H9 (cell line): ENCODE measurements at regions not wholly inside any gene's neighbourhood (a gene's known extent, or its start where the extent isn't known, plus 50 kb on each side); places are given as distances from the start of the nearest gene placed in this dataset.

Experiments used
- DNase-seq: peaks from one replicate; pipeline ENCODE4 v3.0.0-alpha.2; 2017
- H2AFZ ChIP-seq: one replicate; pipeline ENCODE4 v1.6.1; 2013; ENCODE audit warnings: mild to moderate bottlenecking, low read length, control low read depth, moderate library complexity
- H2AK5ac ChIP-seq: 2 replicates; pipeline ENCODE4 v1.6.1; 2013; ENCODE audit warnings: low read length, control low read depth, mixed read lengths; ENCODE audit not compliant: insufficient read length
- H2BK120ac ChIP-seq: one replicate; pipeline ENCODE4 v1.6.1; 2013; ENCODE audit warnings: low read depth, mild to moderate bottlenecking, low read length, control low read depth, inconsistent platforms; ENCODE audit not compliant: poor library complexity, severe bottlenecking
- H2BK12ac ChIP-seq: 2 replicates; pipeline ENCODE4 v1.6.1; 2013; ENCODE audit warnings: low read length, control low read depth, mixed read lengths, low read depth; ENCODE audit not compliant: insufficient read length
- H2BK15ac ChIP-seq: 2 replicates; pipeline ENCODE4 v1.6.1; 2013; ENCODE audit warnings: low read depth, low read length, control low read depth
- H2BK20ac ChIP-seq: one replicate; pipeline ENCODE4 v1.6.1; 2013; ENCODE audit warnings: low read depth, mild to moderate bottlenecking, low read length, control low read depth, inconsistent platforms; ENCODE audit not compliant: poor library complexity, severe bottlenecking
- H2BK5ac ChIP-seq: 2 replicates; pipeline ENCODE4 v1.6.1; 2013; ENCODE audit warnings: low read length, control low read depth, mixed read lengths; ENCODE audit not compliant: insufficient read length
- H3K14ac ChIP-seq: 2 replicates; pipeline ENCODE4 v1.6.1; 2013; ENCODE audit warnings: low read length, control low read depth; ENCODE audit not compliant: insufficient read depth
- H3K18ac ChIP-seq: 2 replicates; pipeline ENCODE4 v1.6.1; 2013; ENCODE audit warnings: low read depth, mild to moderate bottlenecking, mixed read lengths, low read length, control low read depth; ENCODE audit not compliant: insufficient read length
- H3K23ac ChIP-seq: 2 replicates; pipeline ENCODE4 v1.6.1; 2013; ENCODE audit warnings: low read length, control low read depth, mixed read lengths, low read depth; ENCODE audit not compliant: insufficient read length
- H3K23me2 ChIP-seq: 2 replicates; pipeline ENCODE4 v1.6.1; 2013; ENCODE audit warnings: low read depth, mild to moderate bottlenecking, mixed read lengths, low read length, control low read depth; ENCODE audit not compliant: insufficient read length, poor library complexity, severe bottlenecking
- H3K27ac ChIP-seq: 2 replicates; pipeline ENCODE4 v1.5.1; 2013; ENCODE audit warnings: low read length, control low read depth, mixed read lengths, low read depth; ENCODE audit not compliant: insufficient read length
- H3K27me3 ChIP-seq: 2 replicates; pipeline ENCODE4 v1.6.1; 2013; ENCODE audit warnings: low read length, control low read depth, inconsistent platforms; ENCODE audit not compliant: insufficient read depth
- H3K4ac ChIP-seq: 2 replicates; pipeline ENCODE4 v1.6.1; 2013; ENCODE audit warnings: low read depth, mild to moderate bottlenecking, control low read depth, inconsistent platforms, low read length, moderate library complexity
- H3K4me1 ChIP-seq: 2 replicates; pipeline ENCODE4 v1.6.1; 2013; ENCODE audit warnings: low read length, control low read depth, inconsistent platforms; ENCODE audit not compliant: insufficient read depth
- H3K4me2 ChIP-seq: 2 replicates; pipeline ENCODE4 v1.6.1; 2013; ENCODE audit warnings: low read length, control low read depth, mixed read lengths; ENCODE audit not compliant: insufficient read length, insufficient read depth
- H3K56ac ChIP-seq: 2 replicates; pipeline ENCODE4 v1.6.1; 2013; ENCODE audit warnings: low read depth, mild to moderate bottlenecking, mixed read lengths, low read length, control low read depth; ENCODE audit not compliant: insufficient read length
- H3K79me1 ChIP-seq: 2 replicates; pipeline ENCODE4 v1.6.1; 2013; ENCODE audit warnings: low read depth, mild to moderate bottlenecking, moderate library complexity, low read length, control low read depth, inconsistent platforms; ENCODE audit not compliant: insufficient read depth, poor library complexity, severe bottlenecking
- H3K79me2 ChIP-seq: 2 replicates; pipeline ENCODE4 v1.6.1; 2013; ENCODE audit warnings: low read length, control low read depth, inconsistent platforms; ENCODE audit not compliant: insufficient read depth
- H3K9ac ChIP-seq: 2 replicates; pipeline ENCODE4 v1.6.1; 2013; ENCODE audit warnings: low read length, control low read depth, mixed read lengths; ENCODE audit not compliant: insufficient read length; ENCODE audit errors: extremely low read depth
- H3K9me3 ChIP-seq: one replicate; pipeline ENCODE4 v1.6.1; 2013; ENCODE audit warnings: low read depth, low read length, inconsistent platforms; ENCODE audit not compliant: control insufficient read depth
- H3T11ph ChIP-seq: one replicate; pipeline ENCODE4 v1.6.1; 2013; ENCODE audit warnings: mild to moderate bottlenecking, low read length, control low read depth, inconsistent platforms
- H4K20me1 ChIP-seq: one replicate; pipeline ENCODE4 v1.6.1; 2013; ENCODE audit not compliant: control insufficient read depth, insufficient read length, insufficient read depth
- H4K5ac ChIP-seq: 2 replicates; pipeline ENCODE4 v1.6.1; 2013; ENCODE audit warnings: low read depth, mild to moderate bottlenecking, mixed read lengths, low read length, control low read depth; ENCODE audit not compliant: insufficient read length
- H4K8ac ChIP-seq: replicated peaks from 2 replicates; pipeline ENCODE4 v1.6.1; 2013; ENCODE audit warnings: low read length, control low read depth, mixed read lengths, low read depth; ENCODE audit not compliant: insufficient read length
- H4K91ac ChIP-seq: 2 replicates; pipeline ENCODE4 v1.6.1; 2013; ENCODE audit warnings: low read depth, mild to moderate bottlenecking, moderate library complexity, mixed read lengths, low read length, control low read depth; ENCODE audit not compliant: insufficient read length
- H3K27ac Mint-ChIP-seq, 3 experiments: 2 replicates in 2 of 3; 3 replicates in 1 of 3; pipeline ENCODE4 v1.8.0; 2020 to 2021; ENCODE audit warnings: mixed read lengths in 3 of 3, mild to moderate bottlenecking in 1 of 3, moderate library complexity in 1 of 3
- H3K27me3 Mint-ChIP-seq: 2 replicates; pipeline ENCODE4 v1.8.0; 2021; ENCODE audit warnings: low read depth, mild to moderate bottlenecking, moderate library complexity, mixed read lengths
- H3K36me3 Mint-ChIP-seq, 3 experiments: 2 replicates in 2 of 3; 3 replicates in 1 of 3; pipeline ENCODE4 v1.8.0; 2020 to 2021; ENCODE audit warnings: low read depth in 3 of 3, mixed read lengths in 3 of 3; ENCODE audit not compliant: insufficient read depth in 1 of 3
- H3K4me1 Mint-ChIP-seq, 2 experiments: 2 replicates each; pipeline ENCODE4 v1.8.0; 2020; ENCODE audit warnings: mixed read lengths in 2 of 2
- H3K4me3 Mint-ChIP-seq, 2 experiments: 2 replicates in 1 of 2; 3 replicates in 1 of 2; pipeline ENCODE4 v1.8.0; 2020 to 2021; ENCODE audit warnings: mild to moderate bottlenecking in 2 of 2, mixed read lengths in 2 of 2, moderate library complexity in 1 of 2
- H3K9me3 Mint-ChIP-seq, 2 experiments: 2 replicates in 1 of 2; 3 replicates in 1 of 2; pipeline ENCODE4 v1.8.0; 2020; ENCODE audit warnings: mild to moderate bottlenecking in 2 of 2, mixed read lengths in 2 of 2, moderate library complexity in 1 of 2
- WGBS: extraction: QIAGEN DNeasy Blood & Tissue Kit; methylation state at CpG from one replicate; pipeline ENCODE4 v1.1.7; 2013; ENCODE audit warnings: missing lambda C conversion rate, low lambda C conversion rate, mixed read lengths; ENCODE audit not compliant: insufficient read length; ENCODE audit errors: extremely low coverage; 5-methylcytosine and 5-hydroxymethylcytosine counted together
- TF ChIP-seq, protein P1 (sequence below): fragments of 200-600 bp; sonication (generic); conservative IDR thresholded peaks from 3 replicates; pipeline ENCODE4 v1.8.0; 2021; ENCODE audit warnings: antibody characterized with exemption, mild to moderate bottlenecking

DNA sequence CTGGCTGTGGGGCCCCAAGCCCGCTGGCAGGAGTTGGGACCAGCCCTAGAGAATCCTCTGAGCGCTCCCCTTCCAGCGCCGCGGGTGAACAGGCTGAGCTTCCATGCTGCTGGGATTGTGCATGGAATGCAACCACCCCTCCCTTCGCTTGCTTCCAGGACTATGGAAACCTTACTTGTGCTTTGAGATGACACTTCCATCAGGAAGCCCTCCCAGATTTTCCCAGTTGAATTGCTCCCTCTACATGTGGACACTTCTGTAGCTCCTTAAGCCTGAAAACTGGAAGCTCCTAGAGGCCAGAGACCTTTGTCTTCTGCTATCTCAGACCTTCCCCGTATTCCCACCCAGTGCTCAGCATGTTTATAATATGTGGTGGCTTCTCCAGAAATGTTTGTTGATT, 213.2 kb upstream of the RPL38 start:
- Histone ChIP-seq H2BK12ac (no peak overlapping the region), H3K4me2 (no peak overlapping the region), H3K23ac (no peak overlapping the region), H2AK5ac (no peak overlapping the region), H3K4ac (no peak overlapping the region), H3K79me2 (no peaks in the 10 kb centered on the region), H3T11ph (no peak overlapping the region), H4K91ac (no peak overlapping the region), H2BK20ac (no peak overlapping the region), H3K27me3 (no peaks in the 10 kb centered on the region), H4K20me1 (no peaks in the 10 kb centered on the region), H3K18ac (no peak overlapping the region), H2BK120ac (no peak overlapping the region), H3K79me1 (no peaks in the 10 kb centered on the region), H2BK15ac (no peak overlapping the region), H4K5ac (no peak overlapping the region), H2AFZ (no peak overlapping the region), H3K9me3 (no peaks in the 10 kb centered on the region), H3K14ac (no peak overlapping the region), H2BK5ac (no peak overlapping the region), H3K4me1 (no peaks in the 10 kb centered on the region), H3K23me2 (no peaks in the 10 kb centered on the region), H3K9ac (no peak overlapping the region), H3K56ac (no peak overlapping the region), H3K27ac (no peak overlapping the region), H4K8ac (no peak overlapping the region)
- no peak for DNase-seq
- WGBS = no CpG with 5 or more reads among the region's 7 CpGs
- H3K27me3 Mint-ChIP-seq = no peaks in the 10 kb centered on the region; the same call in none of the 2 replicates
- no peak overlapping the region; a peak in 1 of 7 replicates for H3K27ac Mint-ChIP-seq
- TF ChIP-seq, protein P1, sequence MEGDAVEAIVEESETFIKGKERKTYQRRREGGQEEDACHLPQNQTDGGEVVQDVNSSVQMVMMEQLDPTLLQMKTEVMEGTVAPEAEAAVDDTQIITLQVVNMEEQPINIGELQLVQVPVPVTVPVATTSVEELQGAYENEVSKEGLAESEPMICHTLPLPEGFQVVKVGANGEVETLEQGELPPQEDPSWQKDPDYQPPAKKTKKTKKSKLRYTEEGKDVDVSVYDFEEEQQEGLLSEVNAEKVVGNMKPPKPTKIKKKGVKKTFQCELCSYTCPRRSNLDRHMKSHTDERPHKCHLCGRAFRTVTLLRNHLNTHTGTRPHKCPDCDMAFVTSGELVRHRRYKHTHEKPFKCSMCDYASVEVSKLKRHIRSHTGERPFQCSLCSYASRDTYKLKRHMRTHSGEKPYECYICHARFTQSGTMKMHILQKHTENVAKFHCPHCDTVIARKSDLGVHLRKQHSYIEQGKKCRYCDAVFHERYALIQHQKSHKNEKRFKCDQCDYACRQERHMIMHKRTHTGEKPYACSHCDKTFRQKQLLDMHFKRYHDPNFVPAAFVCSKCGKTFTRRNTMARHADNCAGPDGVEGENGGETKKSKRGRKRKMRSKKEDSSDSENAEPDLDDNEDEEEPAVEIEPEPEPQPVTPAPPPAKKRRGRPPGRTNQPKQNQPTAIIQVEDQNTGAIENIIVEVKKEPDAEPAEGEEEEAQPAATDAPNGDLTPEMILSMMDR = no peak
- H3K4me3 Mint-ChIP-seq = no peak overlapping the region
- H3K9me3 Mint-ChIP-seq = no peaks in the 10 kb centered on the region
- no peaks in the 10 kb centered on the region for H3K36me3 Mint-ChIP-seq
- peaks cover 9 to 18% of the 10 kb centered on the region in 2 experiments for H3K4me1 Mint-ChIP-seq
